Omental fat pad (tissue), 3 donors: ENCODE measurements at regions not wholly inside any gene's neighbourhood (a gene's known extent, or its start where the extent isn't known, plus 50 kb on each side); places are given as distances from the start of the nearest gene placed in this dataset.

Experiments used
- ATAC-seq: fragments of 150-250 bp; one replicate; pipeline ENCODE4 v1.9.1; 2016; ENCODE audit warnings: mild to moderate bottlenecking, moderate library complexity; ENCODE audit not compliant: low FRiP score
- DNase-seq: peaks from one replicate; pipeline ENCODE4 v3.0.0-alpha.2; 2019; ENCODE audit warnings: low spot score
- TF ChIP-seq, protein P1 (sequence below), 3 donors: fragments of 450-650 bp; IDR thresholded peaks; one replicate each; pipeline ENCODE4 v1.5.1; 2016 to 2017; ENCODE audit warnings: antibody characterized with exemption in 3 of 3, mild to moderate bottlenecking in 3 of 3, moderate library complexity in 2 of 3

DNA sequence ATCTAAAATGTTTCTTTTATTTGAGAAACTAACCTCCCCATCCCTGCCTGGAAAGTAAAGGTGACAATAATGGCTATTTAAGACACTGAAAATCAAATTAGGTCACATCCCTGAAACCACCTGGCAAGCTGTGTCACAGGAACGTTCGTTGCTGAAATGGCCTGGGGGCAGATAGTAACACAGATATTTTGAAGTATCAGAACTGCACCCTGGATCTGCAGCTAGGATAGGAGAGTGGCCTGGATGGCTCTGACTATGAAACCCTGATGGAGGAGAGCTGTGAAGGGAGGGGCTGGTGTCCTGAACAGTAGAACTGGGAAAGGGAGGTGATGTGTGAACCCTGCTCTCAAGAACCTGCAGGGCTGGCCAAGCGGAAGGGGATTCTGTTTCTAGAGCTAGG, 648.3 kb upstream of the CFAP20DC start:
- no peak for DNase-seq
- no peak for ATAC-seq
- TF ChIP-seq, protein P1, sequence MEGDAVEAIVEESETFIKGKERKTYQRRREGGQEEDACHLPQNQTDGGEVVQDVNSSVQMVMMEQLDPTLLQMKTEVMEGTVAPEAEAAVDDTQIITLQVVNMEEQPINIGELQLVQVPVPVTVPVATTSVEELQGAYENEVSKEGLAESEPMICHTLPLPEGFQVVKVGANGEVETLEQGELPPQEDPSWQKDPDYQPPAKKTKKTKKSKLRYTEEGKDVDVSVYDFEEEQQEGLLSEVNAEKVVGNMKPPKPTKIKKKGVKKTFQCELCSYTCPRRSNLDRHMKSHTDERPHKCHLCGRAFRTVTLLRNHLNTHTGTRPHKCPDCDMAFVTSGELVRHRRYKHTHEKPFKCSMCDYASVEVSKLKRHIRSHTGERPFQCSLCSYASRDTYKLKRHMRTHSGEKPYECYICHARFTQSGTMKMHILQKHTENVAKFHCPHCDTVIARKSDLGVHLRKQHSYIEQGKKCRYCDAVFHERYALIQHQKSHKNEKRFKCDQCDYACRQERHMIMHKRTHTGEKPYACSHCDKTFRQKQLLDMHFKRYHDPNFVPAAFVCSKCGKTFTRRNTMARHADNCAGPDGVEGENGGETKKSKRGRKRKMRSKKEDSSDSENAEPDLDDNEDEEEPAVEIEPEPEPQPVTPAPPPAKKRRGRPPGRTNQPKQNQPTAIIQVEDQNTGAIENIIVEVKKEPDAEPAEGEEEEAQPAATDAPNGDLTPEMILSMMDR (IDR thresholded peaks at IDR 0.05), result no peak

DNA sequence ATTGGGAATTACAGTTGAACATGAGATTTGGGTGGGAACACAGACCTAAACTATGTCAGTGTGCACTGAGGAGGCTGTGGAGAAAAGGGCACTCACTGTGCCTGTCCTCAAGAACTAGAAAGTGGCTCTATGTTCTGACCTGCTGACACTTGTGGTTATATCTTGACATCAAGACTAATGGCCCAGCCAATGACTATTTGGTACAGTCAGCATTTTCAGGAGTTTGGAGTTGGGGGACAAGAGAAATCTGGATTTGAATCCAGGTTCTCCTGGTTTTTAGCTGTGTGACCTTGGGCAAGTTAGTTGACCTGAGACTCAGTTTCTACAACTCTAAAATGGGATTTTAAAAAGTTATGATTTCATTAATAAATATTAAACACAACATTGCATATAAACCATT, 647.0 kb upstream of the CFAP20DC start:
- TF ChIP-seq, protein P1 (IDR thresholded peaks at IDR 0.05), result no peak
- ATAC-seq (no peak), DNase-seq (no peak)

DNA sequence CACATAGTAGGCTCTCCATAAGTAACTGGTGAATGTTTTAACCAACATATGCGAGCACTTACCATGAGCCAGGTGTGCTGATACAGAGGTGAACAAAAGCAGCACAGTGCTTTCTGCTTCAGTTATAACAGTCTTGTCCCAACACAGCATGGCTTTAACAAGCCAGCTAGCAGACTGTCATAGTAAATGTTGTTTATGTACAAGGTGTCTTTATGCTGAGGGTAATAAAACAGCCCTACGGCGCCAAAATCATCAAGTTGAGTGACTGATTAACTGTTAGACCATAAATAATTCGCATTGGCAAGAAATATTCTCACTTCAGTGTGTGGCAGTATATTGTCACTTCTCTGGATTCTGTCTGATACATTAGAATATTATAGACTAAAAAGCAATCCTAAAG, 646.0 kb upstream of the CFAP20DC start:
- TF ChIP-seq, protein P1 (IDR thresholded peaks at IDR 0.05), result no peak
- no peak for DNase-seq
- no peak for ATAC-seq

DNA sequence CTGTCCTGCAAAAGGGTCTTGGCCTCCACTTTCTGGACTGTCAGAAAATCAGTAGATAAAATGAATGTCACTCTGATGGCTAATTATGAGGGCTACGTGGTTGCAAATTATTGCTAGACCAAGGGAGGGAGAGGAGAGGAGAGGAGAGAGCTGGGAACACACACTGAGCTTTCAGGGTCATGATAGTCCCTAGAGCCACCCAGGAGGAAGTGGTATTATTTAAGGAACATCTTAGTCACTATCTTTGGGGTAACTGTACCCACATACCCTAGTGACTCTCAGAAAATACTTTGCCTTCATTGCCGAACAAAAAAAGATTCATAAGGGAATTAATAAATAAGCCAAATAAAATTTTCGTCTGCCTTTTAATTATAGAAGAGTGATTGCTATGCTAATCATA, 642.3 kb upstream of the CFAP20DC start:
- ATAC-seq, result no peak
- TF ChIP-seq, protein P1 (IDR thresholded peaks at IDR 0.05), result no peak
- no peak for DNase-seq

DNA sequence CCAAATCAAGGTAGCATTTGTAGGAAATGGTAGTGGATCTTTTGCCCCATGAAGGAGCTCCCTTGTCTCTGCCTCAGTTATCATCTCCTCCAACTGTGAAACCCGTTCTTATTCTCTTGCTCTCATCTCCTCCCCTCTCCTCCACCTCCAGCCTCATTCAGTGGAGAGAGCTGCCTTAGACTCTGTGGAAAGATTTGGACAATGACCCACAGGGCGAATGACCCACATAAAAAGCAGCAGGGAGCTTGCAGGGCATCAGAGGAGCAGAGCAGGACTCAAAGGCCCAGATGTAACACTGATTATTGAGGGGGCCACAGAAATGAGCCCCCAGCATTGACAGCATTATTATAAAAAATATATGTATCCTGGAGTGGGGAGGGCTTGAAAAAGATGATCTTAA, 641.1 kb upstream of the CFAP20DC start:
- TF ChIP-seq, protein P1 (IDR thresholded peaks at IDR 0.05), result no peak
- no peak for DNase-seq
- no peak for ATAC-seq

DNA sequence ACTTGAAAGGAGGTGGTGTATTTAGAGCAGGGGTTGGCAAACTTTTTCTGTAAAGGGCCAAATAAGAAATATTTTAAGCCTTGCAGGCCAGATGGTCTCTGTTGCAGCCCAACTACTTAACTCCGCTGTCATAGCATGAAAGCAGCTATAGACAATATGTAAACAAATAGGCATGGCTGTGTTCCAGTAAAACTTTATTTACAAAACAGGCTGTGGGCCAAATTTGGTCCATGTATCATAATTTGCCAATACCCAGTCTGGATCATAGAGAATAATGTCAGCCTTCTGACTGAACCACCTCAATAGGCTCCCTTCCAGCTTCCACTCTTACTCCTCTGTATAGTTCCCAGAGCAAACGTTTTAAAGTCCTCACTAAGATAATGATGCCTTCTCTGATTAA, 638.8 kb upstream of the CFAP20DC start:
- no peak for ATAC-seq
- DNase-seq, result no peak
- TF ChIP-seq, protein P1 (IDR thresholded peaks at IDR 0.05), result no peak

DNA sequence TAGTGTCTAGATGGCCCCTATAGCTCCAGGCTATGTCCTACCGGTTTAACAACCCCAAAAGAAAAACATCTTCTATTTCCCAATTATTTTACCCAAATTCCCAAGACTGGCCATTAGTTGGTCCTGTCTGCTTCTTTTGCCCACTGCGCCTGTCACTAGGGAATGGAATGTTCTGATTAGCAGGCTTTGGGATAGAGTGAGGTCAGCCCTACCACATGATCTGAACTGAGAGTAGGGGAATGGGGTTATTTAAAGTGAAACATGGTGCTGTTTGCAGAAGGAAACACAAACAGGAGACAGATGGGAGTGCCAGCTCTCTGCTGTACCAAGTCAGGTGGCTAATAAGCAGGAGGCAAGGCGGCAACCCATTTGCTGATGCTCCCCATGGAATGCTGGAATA, 635.6 kb upstream of the CFAP20DC start:
- TF ChIP-seq, protein P1 (IDR thresholded peaks at IDR 0.05), result no peak
- ATAC-seq, result no peak
- no peak for DNase-seq
